HL-60 (cell line): ENCODE measurements at regions not wholly inside any gene's neighbourhood (a gene's known extent, or its start where the extent isn't known, plus 50 kb on each side); places are given as distances from the start of the nearest gene placed in this dataset.

Experiments
- DNase-seq, 2 experiments: peaks; one replicate each; pipeline ENCODE4 v3.0.0-alpha.2; 2010 to 2020; ENCODE audit warnings: low read depth in 1 of 2, low spot score in 1 of 2
- H3K27ac ChIP-seq: fragments of 250-450 bp; sonication (Bioruptor Pico); replicated peaks from 2 replicates; pipeline ENCODE4 v1.5.1; 2020; ENCODE audit warnings: mild to moderate bottlenecking, moderate library complexity
- H3K27me3 ChIP-seq: fragments of 250-450 bp; sonication (Bioruptor Pico); 2 replicates; pipeline ENCODE4 v1.5.1; 2021; ENCODE audit warnings: mild to moderate bottlenecking, moderate library complexity; ENCODE audit not compliant: insufficient read depth, poor library complexity, severe bottlenecking
- H3K4me3 ChIP-seq: replicated peaks from 2 replicates; pipeline ENCODE4 v1.5.1; 2011; ENCODE audit warnings: mild to moderate bottlenecking, control low read depth, low read length; ENCODE audit not compliant: insufficient read depth
- CTCF ChIP-seq: IDR thresholded peaks from one replicate; pipeline ENCODE4 v1.5.1; 2011; ENCODE audit warnings: low read length, control low read depth, inconsistent platforms; ENCODE audit not compliant: insufficient read depth
- GABPA ChIP-seq: IDR thresholded peaks from 2 replicates; pipeline ENCODE4 v1.6.1; 2012; ENCODE audit warnings: low read depth
- POLR2AphosphoS5 ChIP-seq: IDR thresholded peaks from 2 replicates; pipeline ENCODE4 v1.6.1; 2012; ENCODE audit warnings: low read depth
- REST ChIP-seq: IDR thresholded peaks from 2 replicates; pipeline ENCODE4 v1.6.1; 2012; ENCODE audit warnings: low read depth; ENCODE audit not compliant: insufficient replicate concordance
- SPI1 ChIP-seq: IDR thresholded peaks from 2 replicates; pipeline ENCODE4 v1.6.1; 2012; ENCODE audit warnings: low read depth, mild to moderate bottlenecking, borderline replicate concordance

- Histone ChIP-seq H3K27me3 (no peaks in the 10 kb centered on the region), H3K27ac (no peak overlapping the region), H3K4me3 (no peak overlapping the region)
- no peak for DNase-seq
- TF ChIP-seq CTCF, result no peak
- TF ChIP-seq SPI1, result no peak
- no peak for TF ChIP-seq REST
- no peak for TF ChIP-seq POLR2AphosphoS5
- no peak for TF ChIP-seq GABPA
Observed at GRCh38 chr15:69661871-69662644, 209.4 kb downstream of the RPLP1 start.

GRCh38 chr15:69662645-69663000 lies 210.0 kb downstream of the RPLP1 start:
- Histone ChIP-seq H3K27ac (no peak overlapping the region), H3K4me3 (no peak overlapping the region), H3K27me3 (no peaks in the 10 kb centered on the region)
- no peak for DNase-seq
- TF ChIP-seq REST (no peak), POLR2AphosphoS5 (no peak), SPI1 (no peak), CTCF (no peak), GABPA (no peak)

- H3K4me3 ChIP-seq, result no peak overlapping the region
- TF ChIP-seq SPI1, result no peak
- no peak for TF ChIP-seq GABPA
- TF ChIP-seq POLR2AphosphoS5, result no peak
- TF ChIP-seq CTCF, result no peak
- no peak for TF ChIP-seq REST
- H3K27me3 ChIP-seq, result no peaks in the 10 kb centered on the region
- H3K27ac ChIP-seq, result no peak overlapping the region
- DNase-seq, result no peak
Observed at GRCh38 chr15:69663441-69663840, 210.8 kb downstream of the RPLP1 start.
